ENCODE measurements at regions not wholly inside any gene's neighbourhood (a gene's known extent, or its start where the extent isn't known, plus 50 kb on each side); places are given as distances from the start of the nearest gene placed in this dataset.

- no peak for DNase-seq
Measured at GRCh38 chr7:97471491-97471890, 260.4 kb upstream of the TAC1 start.

- no peak for DNase-seq
Measured at GRCh38 chr7:97479740-97480290, 252.1 kb upstream of the TAC1 start.

DNA sequence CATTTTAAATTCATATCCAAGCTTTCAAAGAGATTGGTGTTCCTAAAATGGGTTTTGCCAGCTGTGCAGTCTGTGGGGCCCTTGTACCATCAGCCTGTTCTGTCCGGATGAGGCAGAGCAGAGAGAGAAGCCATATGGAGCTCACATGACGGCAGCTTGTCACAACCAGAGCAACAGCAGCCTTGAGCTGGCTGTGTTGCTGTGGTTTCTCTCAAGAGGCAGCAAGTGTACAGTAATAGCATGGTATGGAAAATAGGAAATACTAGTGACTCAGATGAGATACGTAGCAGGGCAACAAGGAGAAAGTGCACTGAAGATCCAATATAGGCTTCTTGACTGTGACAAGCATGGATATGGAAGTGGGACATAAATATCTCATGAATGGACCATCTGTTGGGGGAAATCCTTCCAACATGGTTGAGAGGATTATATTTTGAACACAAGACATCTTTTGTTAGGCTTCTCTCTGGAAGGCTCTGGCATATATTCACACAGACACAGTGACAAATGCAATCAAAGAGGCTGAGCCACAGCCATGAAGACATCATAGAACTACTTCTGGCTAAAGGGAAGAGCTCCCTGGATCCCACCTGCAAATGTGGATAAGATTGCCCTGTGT is 251.0 kb upstream of the TAC1 start:
- no peak for DNase-seq

- DNase-seq: no peak
Measured at GRCh38 chr7:97495487-97495886, 236.4 kb upstream of the TAC1 start.

DNA sequence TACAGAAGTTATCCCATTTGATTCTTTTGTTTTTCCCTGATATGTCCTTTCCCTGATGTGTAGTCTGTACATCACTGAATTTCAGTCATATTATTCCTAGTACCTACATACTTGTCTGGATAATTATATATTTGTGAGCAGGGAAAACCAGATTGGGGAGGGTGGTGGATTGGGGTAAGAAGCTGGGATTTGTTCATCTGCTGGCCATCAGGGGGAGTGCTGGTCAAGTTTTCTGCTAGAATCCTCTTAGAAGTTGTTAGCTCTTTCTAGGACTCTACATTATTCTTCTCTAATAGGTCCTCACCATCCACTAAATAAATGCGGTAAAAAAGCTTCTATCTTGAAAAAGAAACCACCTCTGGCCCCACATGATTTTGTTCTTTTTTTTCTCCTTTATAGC is 232.7 kb upstream of the TAC1 start:
- peak; percentile 57 for DNase-seq

- no peak for DNase-seq
Measured at GRCh38 chr7:97503367-97504094, 228.4 kb upstream of the TAC1 start.

DNA sequence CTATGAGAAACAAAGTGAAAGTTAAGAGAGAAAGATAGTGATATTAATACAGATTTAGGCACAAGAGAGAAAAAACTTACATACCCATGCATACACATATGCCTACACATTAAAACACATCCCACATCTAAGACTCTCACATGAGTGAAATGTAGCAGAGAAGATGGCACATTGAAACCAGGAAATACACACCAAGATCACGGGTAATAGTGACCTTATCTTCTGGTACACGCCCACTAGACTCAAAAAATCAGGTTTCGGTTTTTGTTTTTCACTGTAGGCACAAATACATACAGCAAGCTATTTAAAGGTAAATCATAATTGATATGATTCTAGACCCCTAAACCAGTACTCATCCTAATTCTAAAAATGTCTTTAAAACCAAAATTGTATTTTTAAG is 225.2 kb upstream of the TAC1 start:
- DNase-seq: no peak

DNA sequence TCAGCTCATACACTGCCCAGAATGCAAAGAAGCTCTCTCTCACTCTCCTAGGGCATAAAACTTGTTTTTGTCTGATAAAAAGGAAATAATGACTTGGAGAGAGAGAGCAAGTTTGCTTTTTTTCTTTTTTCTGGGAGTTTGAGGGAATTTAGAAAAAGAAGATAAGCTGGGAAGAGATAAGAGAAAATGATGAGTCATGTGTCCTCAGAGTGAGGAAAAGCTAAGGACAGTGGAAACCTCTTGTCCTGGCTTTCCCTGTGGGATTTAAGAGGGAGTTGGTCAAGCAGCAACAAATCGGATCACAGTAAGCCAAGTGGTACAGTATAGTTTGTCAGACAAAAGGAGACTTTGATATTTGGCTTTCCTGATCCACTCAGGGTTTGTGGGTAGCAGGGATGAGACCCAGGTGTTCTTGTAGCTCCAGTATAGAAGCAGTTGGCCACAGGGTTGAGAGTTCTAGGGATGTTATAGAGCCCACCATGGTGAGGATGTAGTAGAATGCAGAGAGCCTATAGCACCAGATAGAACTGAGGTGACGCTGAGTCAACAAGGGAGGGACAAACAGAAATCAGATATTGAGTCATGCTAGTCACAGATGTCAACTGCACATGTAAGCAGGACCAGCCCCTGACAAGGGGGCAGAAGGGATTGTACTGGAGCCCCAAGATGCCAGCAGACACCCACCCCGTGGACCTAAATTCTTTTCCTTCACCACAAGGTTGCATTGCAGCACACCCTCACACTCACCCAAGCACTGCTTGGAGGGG is 219.3 kb upstream of the TAC1 start:
- DNase-seq: no peak

GRCh38 chr7:97513326-97513725 is 218.6 kb upstream of the TAC1 start:
- no peak for DNase-seq

- no peak for DNase-seq
Measured at GRCh38 chr7:97541188-97541587, 190.7 kb upstream of the TAC1 start.

- peak; percentile 94 for DNase-seq
Measured at GRCh38 chr7:97555857-97556421, 175.9 kb upstream of the TAC1 start.

DNA sequence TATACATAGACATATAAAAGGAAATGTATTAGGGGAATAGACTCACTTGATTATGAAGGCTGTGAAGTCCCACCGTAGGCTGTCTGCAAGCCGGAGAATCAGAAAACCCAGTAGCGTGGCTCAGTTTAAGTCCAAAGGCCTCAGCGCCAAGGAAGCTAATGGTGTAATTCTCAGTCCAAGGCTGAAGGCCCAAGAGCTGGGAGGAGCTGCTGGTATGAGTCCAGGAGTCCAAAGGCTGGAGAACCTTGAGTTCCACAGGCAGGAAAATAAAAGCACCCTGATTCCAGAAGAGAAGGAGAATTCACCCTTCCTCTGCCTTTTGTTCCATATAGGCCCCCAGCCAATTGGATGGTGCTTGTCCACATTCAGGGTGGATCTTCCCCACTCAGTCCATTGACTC is 166.2 kb upstream of the TAC1 start:
- no peak for DNase-seq

- DNase-seq: no peak
Measured at GRCh38 chr7:97573065-97573464, 158.8 kb upstream of the TAC1 start.

DNA sequence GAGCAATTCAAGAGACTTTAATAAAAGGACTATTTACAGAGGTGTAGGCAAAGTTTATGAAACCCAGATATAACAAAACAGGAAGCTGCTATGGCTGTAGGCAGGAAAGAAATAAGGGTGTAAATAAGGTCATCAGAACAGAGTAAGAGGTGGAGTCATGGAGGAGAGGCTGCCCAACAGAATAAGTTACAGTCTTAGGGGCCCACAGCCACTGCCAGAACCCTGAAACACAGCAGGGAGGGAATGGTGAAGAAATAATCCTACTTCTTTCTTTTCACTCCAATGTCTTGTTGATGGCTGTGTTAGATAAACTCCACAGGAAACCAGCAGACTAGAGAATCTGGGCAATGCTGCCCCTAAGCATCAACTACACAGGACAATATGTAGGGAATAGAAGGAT is 155.8 kb upstream of the TAC1 start:
- no peak for DNase-seq

- DNase-seq: no peak
Measured at GRCh38 chr7:97578225-97578624, 153.7 kb upstream of the TAC1 start.

DNA sequence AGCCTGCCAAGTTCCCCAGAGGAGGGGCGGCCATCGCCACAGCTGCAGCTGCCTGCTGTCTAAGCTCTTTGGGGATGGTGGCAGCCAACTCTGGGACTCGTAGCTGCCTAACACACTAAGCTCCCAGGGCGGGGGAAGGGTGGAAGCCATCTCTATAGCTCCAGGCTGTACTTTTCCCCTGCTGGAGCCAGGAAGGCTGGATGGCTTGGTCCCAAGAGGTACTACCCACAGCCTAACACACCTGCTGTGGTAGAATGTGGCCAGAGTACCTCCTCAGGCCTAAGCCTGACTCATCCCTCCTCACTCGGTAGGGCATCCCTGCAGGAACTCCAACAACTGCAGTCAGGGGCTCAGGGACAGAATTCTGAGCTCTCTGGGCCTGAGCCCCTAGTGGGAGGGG is 151.7 kb upstream of the TAC1 start:
- DNase-seq: no peak

DNA sequence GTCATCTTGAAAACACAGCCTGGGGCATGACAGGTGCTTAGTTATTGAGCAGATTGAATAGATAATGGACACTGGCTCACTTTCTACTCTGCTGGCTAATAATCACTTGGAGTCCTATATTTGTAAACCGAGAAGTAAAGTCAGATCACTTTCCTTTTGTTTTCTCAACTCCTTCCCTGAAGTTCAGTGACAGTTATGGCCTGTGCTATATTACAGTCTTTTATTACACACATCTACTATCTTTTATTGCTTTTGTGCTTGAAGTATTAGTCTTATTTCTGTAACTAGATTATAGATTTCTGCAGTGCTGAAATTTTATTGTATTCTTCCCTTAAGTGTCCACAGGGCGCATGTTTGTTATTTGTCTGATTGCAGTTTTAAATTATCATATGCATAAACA is 136.4 kb upstream of the TAC1 start:
- DNase-seq: no peak

GRCh38 chr7:97601931-97602457 is 129.9 kb upstream of the TAC1 start:
- DNase-seq: no peak

GRCh38 chr7:97620495-97620894 is 111.4 kb upstream of the TAC1 start:
- no peak for DNase-seq

GRCh38 chr7:97623333-97623732 is 108.6 kb upstream of the TAC1 start:
- no peak for DNase-seq

DNA sequence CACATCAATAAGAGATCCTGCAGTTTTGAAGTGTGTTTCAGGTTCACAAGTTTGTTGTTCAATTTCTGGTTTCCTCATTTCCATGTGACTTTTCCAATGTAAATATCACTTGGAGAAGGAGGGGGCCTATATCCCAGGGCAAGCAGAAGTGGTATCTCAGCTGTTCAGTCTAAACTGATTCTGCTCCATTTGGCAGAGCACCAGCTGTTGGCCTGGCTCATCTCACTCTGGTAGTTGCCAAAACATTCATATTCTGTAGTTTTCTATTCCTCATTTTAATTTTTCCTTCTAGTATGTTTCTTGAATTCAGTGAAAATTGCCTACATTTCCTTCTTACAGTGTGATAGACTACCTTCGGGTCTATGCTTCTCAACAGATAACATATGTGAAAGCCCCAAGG is 101.8 kb upstream of the TAC1 start:
- no peak for DNase-seq

- no peak for DNase-seq
Measured at GRCh38 chr7:97635622-97636021, 96.3 kb upstream of the TAC1 start.

DNA sequence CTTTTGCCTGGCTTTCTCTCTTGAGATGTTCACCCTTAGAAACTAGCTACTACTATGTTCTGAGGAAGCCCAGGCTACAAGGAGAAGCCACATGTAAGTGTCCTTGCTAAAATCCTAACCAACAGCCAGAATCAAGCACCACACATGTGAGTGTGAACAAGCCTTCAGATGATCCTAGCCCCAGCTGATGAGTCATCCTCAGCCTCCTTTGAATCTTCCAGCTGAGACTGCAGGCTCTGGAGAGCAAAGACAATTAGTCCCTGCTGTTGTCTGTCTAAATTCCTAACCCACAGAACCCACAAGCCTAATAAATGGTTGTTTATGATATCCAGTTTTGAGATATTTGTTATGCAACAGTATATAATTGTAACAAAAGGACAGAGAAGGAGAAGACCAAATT is 92.8 kb upstream of the TAC1 start:
- no peak for DNase-seq

All from COR-L47 (cell line).